ENCODE measurements at regions not wholly inside any gene's neighbourhood (a gene's known extent, or its start where the extent isn't known, plus 50 kb on each side); places are given as distances from the start of the nearest gene placed in this dataset.

DNA sequence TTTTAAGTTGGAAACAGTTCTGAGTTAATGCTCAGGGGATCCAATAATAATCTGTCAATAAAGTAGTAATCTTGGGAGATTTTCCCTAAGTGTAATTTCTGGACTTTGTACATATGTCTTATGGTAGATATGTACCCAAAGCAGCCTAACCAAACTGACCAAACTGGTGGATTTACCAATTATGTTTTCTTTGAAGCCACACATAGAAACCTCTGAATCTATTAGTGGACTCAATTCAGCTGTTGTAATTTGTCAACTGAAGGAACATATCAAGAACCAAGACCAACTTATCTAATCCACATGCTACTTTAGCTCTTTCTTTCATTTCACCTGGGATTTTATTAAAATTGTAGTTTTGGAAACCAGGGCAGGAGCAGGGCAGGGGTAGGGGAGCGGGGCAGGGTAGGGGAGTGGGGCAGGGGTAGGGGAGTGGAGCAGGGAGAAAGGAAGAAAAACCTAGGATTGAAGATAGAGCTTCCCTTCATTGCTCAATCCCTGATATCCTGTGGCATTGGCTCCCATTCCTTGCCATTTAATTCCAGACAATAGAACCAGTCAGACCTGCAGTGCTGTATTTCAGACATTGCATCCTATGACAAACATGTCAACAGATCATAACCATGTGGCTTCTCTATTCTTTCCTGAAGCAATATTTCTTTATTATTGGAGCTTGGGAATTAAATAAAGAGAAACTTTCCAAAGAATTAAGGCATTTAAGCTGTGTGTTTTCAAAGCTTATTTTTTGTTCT, 101.8 kb downstream of the NFKBIZ start:
- no peaks in the 10 kb centered on the region for H3K9me1 ChIP-seq (replicated peaks; ENCODE audit: control insufficient read depth, extremely low read depth, insufficient read depth, low read length)
- FAIRE-seq: no peak
- intact Hi-C loops (cut with micrococcal nuclease) (no loop called here), dilution Hi-C loops (cut with MboI; ENCODE audit: extremely low pct_ligation_motif_present, low sequenced_read_pairs) (no loop called here)
- no TSS peak for BruUV-seq (replicated peaks)
- H3K36me3 ChIP-seq (ENCODE audit: control insufficient read depth in 2 of 2, extremely low read depth in 1 of 2, insufficient read depth in 2 of 2, low read length in 2 of 2): no peaks in the 10 kb centered on the region
- H3K27me3 ChIP-seq (ENCODE audit: control insufficient read depth in 2 of 2, insufficient read depth in 2 of 2, low read length in 2 of 2): no peaks in the 10 kb centered on the region
- ChIA-PET CTCF (interaction anchor here (0.8 to 1.7 kb wide), 6 partner anchors 8 to 278 kb away, joined by 3 to 7 read pairs (median 4); no protein-coding TSS in a partner anchor), POLR2A (interaction anchor here (1.0 kb wide), 1 partner anchor 102 kb away, joined by 3 read pairs; the partner anchor contains the start of gene NFKBIZ)
- H3K79me2 ChIP-seq (ENCODE audit: control insufficient read depth, insufficient read depth, low read length): no peaks in the 10 kb centered on the region
- peak; percentile 26 for DNase-seq (ENCODE audit: low read depth, low spot score)
- TF ChIP-seq, protein P1, sequence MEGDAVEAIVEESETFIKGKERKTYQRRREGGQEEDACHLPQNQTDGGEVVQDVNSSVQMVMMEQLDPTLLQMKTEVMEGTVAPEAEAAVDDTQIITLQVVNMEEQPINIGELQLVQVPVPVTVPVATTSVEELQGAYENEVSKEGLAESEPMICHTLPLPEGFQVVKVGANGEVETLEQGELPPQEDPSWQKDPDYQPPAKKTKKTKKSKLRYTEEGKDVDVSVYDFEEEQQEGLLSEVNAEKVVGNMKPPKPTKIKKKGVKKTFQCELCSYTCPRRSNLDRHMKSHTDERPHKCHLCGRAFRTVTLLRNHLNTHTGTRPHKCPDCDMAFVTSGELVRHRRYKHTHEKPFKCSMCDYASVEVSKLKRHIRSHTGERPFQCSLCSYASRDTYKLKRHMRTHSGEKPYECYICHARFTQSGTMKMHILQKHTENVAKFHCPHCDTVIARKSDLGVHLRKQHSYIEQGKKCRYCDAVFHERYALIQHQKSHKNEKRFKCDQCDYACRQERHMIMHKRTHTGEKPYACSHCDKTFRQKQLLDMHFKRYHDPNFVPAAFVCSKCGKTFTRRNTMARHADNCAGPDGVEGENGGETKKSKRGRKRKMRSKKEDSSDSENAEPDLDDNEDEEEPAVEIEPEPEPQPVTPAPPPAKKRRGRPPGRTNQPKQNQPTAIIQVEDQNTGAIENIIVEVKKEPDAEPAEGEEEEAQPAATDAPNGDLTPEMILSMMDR (IDR thresholded peaks at IDR 0.05; ENCODE audit: extremely low read depth in 1 of 2, insufficient read depth in 1 of 2, low read depth in 1 of 2, low read length in 2 of 2): no peak
- TF ChIP-seq POLR2AphosphoS5 (IDR thresholded peaks at IDR 0.05; ENCODE audit: insufficient read depth, low read depth, low read length) (no peak), EZH2 (IDR thresholded peaks at IDR 0.05; ENCODE audit: borderline replicate concordance, low read depth, low read length, severe bottlenecking) (no peak), GATA2 (IDR thresholded peaks at IDR 0.05; ENCODE audit: insufficient read depth, insufficient read length, low read depth, low read length) (no peak), POLR2A (IDR thresholded peaks at IDR 0.05; ENCODE audit: low read depth, low read length) (no peak), FOS (IDR thresholded peaks at IDR 0.05; ENCODE audit: borderline replicate concordance, insufficient read depth, low read length) (no peak), MYC (IDR thresholded peaks at IDR 0.05; ENCODE audit: low read depth, low read length) (no peak), JUN (IDR thresholded peaks at IDR 0.05; ENCODE audit: borderline replicate concordance, insufficient read depth, insufficient read length, low read depth) (no peak)
- TF ChIP-seq, protein P2, sequence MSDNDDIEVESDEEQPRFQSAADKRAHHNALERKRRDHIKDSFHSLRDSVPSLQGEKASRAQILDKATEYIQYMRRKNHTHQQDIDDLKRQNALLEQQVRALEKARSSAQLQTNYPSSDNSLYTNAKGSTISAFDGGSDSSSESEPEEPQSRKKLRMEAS (IDR thresholded peaks at IDR 0.05; ENCODE audit: insufficient read depth, insufficient read length): no peak
- no peak overlapping the region for H2AFZ ChIP-seq (ENCODE audit: low read depth, low read length)
- no peak overlapping the region for H3K27ac ChIP-seq (ENCODE audit: insufficient read depth, low read depth, low read length)
- H3K4me1 ChIP-seq (ENCODE audit: control insufficient read depth, extremely low read depth, insufficient read depth, low read length): peaks cover 14% of the 10 kb centered on the region
- H3K4me3 ChIP-seq (replicated peaks in 1 of 3; ENCODE audit: insufficient read depth in 1 of 3, low read depth in 1 of 3, low read length in 3 of 3): no peak overlapping the region
- no peaks in the 10 kb centered on the region for H3K9me3 ChIP-seq (replicated peaks; ENCODE audit: control insufficient read depth, insufficient read depth, low read length)
- no peaks in the 10 kb centered on the region for H4K20me1 ChIP-seq (replicated peaks; ENCODE audit: control insufficient read depth, extremely low read depth, insufficient read depth, low read length)
- H3K9ac ChIP-seq (replicated peaks; ENCODE audit: extremely low read depth, insufficient read depth, low read length): no peak overlapping the region
- H3K4me2 ChIP-seq (ENCODE audit: insufficient read depth, low read length): no peak overlapping the region
